Stomach (tissue), 4 donors: ENCODE measurements at regions not wholly inside any gene's neighbourhood (a gene's known extent, or its start where the extent isn't known, plus 50 kb on each side); places are given as distances from the start of the nearest gene placed in this dataset.

Experiments used
- POLR2AphosphoS5 ChIP-seq, 3 donors: sonication (generic); formaldehyde crosslinking; IDR thresholded peaks; one replicate each; pipeline ENCODE4 v1.6.1; 2016; ENCODE audit warnings: antibody characterized with exemption in 3 of 3
- TF ChIP-seq, protein P1 (sequence below), 7 experiments: fragments of 450-650 bp in 4 of 7; fragments of 200-600 bp in 3 of 7; sonication (generic) in 3 of 7; IDR thresholded peaks; one replicate each; pipeline ENCODE4 v1.5.1; 2016 to 2019; ENCODE audit warnings: antibody characterized with exemption in 7 of 7, control low read depth in 2 of 7, mild to moderate bottlenecking in 1 of 7

DNA sequence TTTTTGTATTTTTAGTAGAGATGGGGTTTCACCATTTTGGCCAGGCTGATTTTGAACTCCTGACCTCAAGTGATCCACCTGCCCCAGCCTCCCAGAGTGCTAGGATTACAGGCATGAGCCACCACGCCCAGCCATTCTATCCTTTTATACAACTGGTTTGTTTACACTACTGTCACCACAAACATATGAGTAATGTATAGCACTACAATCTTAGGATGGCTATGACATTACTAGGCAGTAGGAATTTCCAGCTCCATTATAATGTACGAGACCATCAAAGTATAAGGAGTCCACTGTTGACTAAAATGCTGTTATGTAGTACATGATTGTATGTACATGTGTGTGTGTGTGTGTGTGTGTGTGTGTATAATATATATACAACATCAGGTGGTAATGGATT is 1126.1 kb upstream of the LRRN3 start:
- no peak for TF ChIP-seq POLR2AphosphoS5 (IDR thresholded peaks at IDR 0.05)
- TF ChIP-seq, protein P1, sequence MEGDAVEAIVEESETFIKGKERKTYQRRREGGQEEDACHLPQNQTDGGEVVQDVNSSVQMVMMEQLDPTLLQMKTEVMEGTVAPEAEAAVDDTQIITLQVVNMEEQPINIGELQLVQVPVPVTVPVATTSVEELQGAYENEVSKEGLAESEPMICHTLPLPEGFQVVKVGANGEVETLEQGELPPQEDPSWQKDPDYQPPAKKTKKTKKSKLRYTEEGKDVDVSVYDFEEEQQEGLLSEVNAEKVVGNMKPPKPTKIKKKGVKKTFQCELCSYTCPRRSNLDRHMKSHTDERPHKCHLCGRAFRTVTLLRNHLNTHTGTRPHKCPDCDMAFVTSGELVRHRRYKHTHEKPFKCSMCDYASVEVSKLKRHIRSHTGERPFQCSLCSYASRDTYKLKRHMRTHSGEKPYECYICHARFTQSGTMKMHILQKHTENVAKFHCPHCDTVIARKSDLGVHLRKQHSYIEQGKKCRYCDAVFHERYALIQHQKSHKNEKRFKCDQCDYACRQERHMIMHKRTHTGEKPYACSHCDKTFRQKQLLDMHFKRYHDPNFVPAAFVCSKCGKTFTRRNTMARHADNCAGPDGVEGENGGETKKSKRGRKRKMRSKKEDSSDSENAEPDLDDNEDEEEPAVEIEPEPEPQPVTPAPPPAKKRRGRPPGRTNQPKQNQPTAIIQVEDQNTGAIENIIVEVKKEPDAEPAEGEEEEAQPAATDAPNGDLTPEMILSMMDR (IDR thresholded peaks at IDR 0.05), result no peak
